ENCODE measurements at regions not wholly inside any gene's neighbourhood (a gene's known extent, or its start where the extent isn't known, plus 50 kb on each side); places are given as distances from the start of the nearest gene placed in this dataset.

DNA sequence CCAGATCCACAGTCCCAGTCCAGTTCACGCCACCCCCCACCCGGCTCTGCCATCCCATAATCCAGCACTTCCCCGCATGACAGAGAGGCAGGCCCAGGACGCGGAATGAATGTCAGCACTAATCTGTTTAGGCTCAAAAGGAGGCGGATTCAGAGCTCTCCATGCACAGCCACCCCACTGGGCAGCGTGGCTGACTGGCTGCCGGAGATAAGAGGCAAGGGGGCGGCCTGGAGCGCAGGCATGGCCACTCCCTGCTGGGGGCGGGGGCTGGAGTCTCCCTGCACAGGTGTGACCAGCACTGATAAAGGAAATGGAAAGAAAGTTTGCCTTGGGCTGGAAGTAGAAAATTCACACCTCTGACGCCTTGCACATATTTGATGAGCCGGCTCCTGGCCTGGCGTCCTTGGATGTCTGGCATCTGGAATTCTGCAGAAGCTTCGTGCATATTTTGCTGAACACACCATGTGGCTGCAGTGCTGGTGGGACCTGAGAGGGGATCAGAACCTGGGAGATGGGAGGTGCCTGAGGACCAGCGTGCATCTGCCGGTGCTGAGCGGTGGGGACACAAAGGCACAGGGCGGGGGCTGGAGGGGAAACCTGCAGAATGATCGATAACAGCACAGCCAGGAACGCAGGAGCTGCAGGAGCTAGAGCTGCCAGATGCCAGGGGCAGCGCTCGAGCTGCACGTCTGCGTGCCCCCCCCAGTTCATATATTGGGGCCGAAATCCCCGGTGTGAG is 344.4 kb downstream of the CTTN start:
- DNase-seq (ENCODE audit: low spot score), result peak; percentile 85

DNA sequence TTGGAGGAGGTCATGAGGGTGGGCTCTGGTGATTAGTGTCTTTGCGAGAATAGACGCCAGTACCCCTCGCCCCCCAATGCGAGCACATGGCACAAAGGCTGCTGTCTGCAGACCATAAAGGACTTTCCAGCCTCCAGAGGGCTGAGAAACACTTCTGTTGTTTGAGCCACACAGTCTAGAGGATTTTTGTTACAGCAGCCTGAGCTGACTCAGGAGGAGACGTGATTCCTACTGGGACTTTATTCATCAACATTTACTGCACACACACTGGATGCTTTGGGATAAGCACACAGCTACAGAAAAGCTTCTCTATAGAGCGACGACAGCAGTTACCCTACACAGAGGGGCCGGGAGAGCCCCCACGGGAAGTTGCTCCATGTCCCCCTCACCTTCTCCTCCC is 345.0 kb downstream of the CTTN start:
- DNase-seq (ENCODE audit: low spot score), result no peak

GRCh38 chr11:70743941-70744351 is 345.6 kb downstream of the CTTN start:
- DNase-seq (ENCODE audit: low spot score), result no peak

- DNase-seq (ENCODE audit: low spot score), result no peak
These were observed 346.3 kb downstream of the CTTN start for GRCh38 chr11:70744396-70745185.

DNA sequence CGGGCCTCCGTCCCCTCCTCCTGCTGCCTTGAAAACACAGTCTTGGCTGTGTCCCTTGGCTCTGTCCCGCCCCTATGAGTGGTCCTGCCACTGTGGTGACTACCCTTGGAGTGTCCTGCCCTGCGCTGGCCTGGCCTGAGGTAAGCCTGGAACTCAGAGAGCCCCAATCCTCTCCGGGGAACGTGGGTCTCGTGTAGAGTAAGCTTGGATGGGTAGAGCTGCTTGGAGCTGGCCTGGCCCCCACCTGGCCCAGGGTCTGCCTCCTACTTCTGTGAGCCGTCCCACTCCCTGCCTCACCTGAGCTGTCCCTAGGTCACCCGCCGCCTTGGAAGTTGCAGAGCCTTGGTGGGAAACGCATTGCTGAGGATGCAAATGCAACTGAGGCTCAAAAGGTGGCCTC is 347.1 kb downstream of the CTTN start:
- no peak for DNase-seq (ENCODE audit: low spot score)

GRCh38 chr11:70745941-70746340 is 347.6 kb downstream of the CTTN start:
- no peak for DNase-seq (ENCODE audit: low spot score)

GRCh38 chr11:70746351-70746750 is 348.0 kb downstream of the CTTN start:
- no peak for DNase-seq (ENCODE audit: low spot score)

DNA sequence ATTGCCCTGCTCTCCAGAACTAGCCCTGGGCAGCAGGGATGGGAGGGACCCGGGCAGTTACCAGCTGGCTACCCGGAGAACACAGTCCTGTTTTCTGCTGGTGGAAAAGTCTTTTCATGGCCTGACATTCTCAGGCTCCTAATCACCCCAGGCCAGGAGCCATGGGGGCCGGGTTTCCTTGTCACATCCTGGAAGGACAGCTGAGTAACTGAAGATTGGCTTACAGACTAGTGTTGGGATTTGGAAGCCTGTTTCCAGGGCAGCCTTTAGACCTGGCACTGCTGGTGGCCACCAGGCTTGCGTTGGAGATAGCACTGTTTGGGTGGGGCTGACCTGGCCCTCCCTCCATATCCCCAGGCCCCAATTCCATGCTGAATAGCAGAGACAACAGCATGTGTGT is 349.0 kb downstream of the CTTN start:
- no peak for DNase-seq (ENCODE audit: low spot score)

DNA sequence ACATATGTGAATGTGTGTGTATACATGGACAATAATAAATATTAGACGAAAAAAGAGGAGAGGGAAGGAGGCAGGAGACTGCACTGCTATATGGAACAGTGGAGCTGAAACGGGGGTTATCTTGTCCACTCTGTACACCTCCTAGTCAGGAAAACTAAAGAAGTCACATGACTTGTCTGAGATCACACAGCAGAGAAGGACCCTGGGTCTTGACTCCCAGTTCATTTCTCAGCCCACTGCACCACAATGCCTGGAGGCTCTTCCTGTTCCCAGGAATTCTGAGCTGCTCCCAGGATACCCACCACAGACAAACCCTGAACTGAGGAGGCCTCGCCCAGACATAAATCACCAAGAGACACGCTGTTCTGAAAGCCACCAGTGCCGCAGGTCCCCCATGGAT is 349.6 kb downstream of the CTTN start:
- DNase-seq (ENCODE audit: low spot score), result no peak

GRCh38 chr11:70751142-70751734 is 352.9 kb downstream of the CTTN start:
- DNase-seq (ENCODE audit: low spot score), result no peak

DNA sequence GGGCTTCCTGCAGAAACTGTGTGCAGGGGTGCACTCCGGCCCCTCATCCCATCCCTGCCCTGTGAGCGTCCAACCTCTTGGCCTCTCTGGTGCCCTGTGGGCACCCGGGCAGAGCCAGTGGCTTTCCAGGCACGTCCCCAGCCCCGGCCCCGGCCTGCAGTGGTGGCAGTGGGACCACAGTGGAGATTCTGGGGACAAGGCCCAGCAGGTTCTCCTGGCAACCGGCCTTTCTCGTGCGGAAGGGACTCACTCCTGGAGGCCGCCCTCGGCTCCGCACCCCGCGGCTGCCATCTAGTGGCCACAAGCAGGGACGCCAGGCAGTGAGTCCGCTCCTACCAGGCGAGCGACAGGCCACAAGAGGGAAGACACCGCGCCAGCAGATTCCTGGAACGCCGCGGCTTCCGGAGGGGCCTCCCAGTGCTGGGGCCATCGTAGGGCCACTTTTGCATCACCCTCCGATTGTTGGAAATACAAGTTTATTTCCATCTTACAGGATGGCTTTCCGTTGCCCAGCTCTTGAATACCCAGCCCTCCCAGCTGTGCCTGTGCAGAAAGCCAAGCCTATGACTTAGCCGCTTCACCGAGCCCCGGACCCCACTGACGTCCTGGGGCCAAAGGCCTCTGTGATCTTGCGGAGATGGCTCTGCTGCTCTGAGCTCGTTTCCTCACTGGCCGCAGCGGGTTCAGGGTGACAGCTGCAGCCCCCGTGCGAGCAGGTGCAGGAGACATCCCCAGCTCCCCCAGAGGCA is 357.3 kb downstream of the CTTN start:
- peak; percentile 91 for DNase-seq (ENCODE audit: low spot score)

- no peak for DNase-seq (ENCODE audit: low spot score)
These were observed 358.0 kb downstream of the CTTN start for GRCh38 chr11:70756341-70756740.

GRCh38 chr11:70756756-70757155 is 358.4 kb downstream of the CTTN start:
- no peak for DNase-seq (ENCODE audit: low spot score)

DNA sequence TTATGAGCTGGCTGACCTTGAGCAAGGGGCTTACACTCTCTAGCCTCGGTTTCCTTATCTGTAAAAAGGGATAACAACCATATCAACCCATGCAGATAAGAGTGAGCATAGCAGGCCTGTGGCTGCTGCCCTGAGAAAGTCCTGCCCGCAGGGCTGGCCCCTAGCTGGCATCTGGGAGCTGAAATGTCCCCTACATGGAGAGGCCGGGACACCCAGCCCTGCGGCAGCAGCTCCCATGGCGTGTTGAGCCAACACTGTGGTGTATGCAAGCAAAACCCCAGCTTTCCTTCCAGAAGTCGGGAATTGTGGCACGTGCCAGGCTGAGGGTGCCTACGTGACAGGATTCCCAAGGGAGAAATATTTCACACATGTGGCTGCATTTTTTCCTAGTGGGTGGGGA is 358.9 kb downstream of the CTTN start:
- DNase-seq (ENCODE audit: low spot score), result no peak

- DNase-seq (ENCODE audit: low spot score), result no peak
These were observed 359.9 kb downstream of the CTTN start for GRCh38 chr11:70758206-70758605.

- no peak for DNase-seq (ENCODE audit: low spot score)
These were observed 361.5 kb downstream of the CTTN start for GRCh38 chr11:70759846-70760245.

- no peak for DNase-seq (ENCODE audit: low spot score)
These were observed 362.2 kb downstream of the CTTN start for GRCh38 chr11:70760416-70761020.

GRCh38 chr11:70761094-70761907 is 363.0 kb downstream of the CTTN start:
- DNase-seq (ENCODE audit: low spot score), result no peak

DNA sequence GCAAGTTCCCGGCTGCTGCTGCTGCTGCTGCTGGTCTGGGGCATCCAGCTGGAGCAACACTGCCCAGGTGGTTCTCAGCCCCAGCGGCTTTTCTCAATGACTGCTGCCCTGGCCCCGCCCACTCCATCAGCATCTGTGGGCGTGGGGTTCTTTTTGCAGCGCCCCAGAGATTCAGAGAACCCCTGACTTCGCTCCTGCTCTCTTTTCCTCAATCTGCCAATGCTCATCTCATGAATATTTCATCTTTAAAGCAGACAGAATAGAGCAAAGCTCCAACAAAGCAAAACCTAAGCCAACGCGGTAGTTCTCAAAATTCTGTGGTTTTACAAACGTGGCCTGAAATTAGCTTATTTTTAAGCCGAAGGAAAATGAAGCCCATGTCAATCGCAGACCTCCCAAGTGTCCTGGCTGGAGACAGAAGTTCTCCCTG is 363.6 kb downstream of the CTTN start:
- DNase-seq (ENCODE audit: low spot score), result no peak

DNA sequence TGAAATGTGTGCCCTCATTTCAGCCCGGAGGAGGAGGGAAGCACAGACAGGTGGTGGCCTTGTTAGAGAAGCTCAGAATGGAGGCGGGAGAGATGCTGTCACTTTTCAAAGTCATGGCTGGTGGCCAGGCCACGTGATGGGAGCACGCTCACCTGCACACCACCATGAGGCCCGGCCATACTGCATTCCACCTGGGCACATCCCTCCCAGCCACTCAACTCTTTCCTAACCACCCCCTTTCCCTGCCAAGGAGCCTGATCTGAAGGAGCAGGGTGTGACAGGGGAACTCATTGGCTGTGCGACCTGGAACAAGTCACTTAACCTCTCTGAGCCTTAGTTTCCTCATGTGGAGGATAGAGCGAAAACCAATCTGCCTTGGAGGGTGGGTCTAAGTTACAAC is 364.5 kb downstream of the CTTN start:
- no peak for DNase-seq (ENCODE audit: low spot score)

- no peak for DNase-seq (ENCODE audit: low spot score)
These were observed 365.3 kb downstream of the CTTN start for GRCh38 chr11:70763606-70764005.

Data from ecto neural progenitor cell (in vitro differentiated cells).